Activated CD4-positive, alpha-beta memory T cell treated with anti-CD3 and anti-CD28 coated beads for 36 hours (primary cell): ENCODE measurements at regions not wholly inside any gene's neighbourhood (a gene's known extent, or its start where the extent isn't known, plus 50 kb on each side); places are given as distances from the start of the nearest gene placed in this dataset.

Experiments used
- CTCF ChIA-PET: fragments of 350-600 bp; sonication (Branson Sonifier 250); formaldehyde crosslinking; loops from one replicate; lab custom pipeline; 2021; ENCODE audit warnings: antibody characterized with exemption, inconsistent platforms; lab: Charles Lee
- POLR2A ChIA-PET: fragments of 350-600 bp; sonication (Branson Sonifier 250); formaldehyde crosslinking; loops from one replicate; lab custom pipeline; 2021; ENCODE audit warnings: antibody characterized with exemption; lab: Charles Lee
- DNase-seq: peaks from one replicate; pipeline ENCODE4 v3.0.0-alpha.2; 2020
- H3K27ac Mint-ChIP-seq: one replicate; pipeline ENCODE4 v1.8.0; 2021; ENCODE audit warnings: mixed read lengths
- H3K27me3 Mint-ChIP-seq: one replicate; pipeline ENCODE4 v1.8.0; 2021; ENCODE audit warnings: mixed read lengths
- H3K36me3 Mint-ChIP-seq: one replicate; pipeline ENCODE4 v1.8.0; 2021; ENCODE audit warnings: mixed read lengths
- H3K4me1 Mint-ChIP-seq: one replicate; pipeline ENCODE4 v1.8.0; 2021; ENCODE audit warnings: low read depth, mixed read lengths
- H3K4me3 Mint-ChIP-seq: one replicate; pipeline ENCODE4 v1.8.0; 2021; ENCODE audit warnings: mild to moderate bottlenecking, mixed read lengths
- H3K9me3 Mint-ChIP-seq: one replicate; pipeline ENCODE4 v1.8.0; 2021; ENCODE audit warnings: mixed read lengths
- intact Hi-C: fragments of 100-400 bp; cut with micrococcal nuclease; formaldehyde crosslinking; loops from one replicate; pipeline ENCODE4 v1.15.1; 2023

DNA sequence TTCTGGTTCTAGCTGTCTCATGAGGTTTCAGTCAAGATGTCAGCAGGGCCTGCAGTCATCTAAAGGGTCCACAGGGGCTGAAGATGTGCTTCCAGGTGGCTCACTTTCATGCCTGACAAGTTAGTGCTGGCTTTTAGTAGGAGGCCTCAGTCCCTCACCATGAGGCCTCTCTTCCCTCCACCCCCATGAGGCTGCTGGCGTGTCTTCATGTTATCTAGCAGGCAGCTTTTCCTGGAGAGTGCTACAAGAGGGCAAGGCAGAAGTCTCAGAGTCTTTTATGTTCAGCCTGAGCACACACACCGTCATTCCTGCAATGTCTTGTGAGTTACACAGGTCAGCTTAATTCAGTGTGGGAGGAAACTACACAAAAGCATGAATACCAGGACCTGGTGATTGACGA, 769.9 kb downstream of the HDGFL1 start:
- Mint-ChIP-seq H3K4me3 (no peak overlapping the region), H3K36me3 (no peaks in the 10 kb centered on the region), H3K27ac (no peak overlapping the region), H3K4me1 (no peaks in the 10 kb centered on the region), H3K27me3 (no peaks in the 10 kb centered on the region), H3K9me3 (no peaks in the 10 kb centered on the region)
- intact Hi-C loops, result no loop called here
- POLR2A ChIA-PET, result no interaction called here
- DNase-seq, result no peak
- CTCF ChIA-PET, result no interaction called here

DNA sequence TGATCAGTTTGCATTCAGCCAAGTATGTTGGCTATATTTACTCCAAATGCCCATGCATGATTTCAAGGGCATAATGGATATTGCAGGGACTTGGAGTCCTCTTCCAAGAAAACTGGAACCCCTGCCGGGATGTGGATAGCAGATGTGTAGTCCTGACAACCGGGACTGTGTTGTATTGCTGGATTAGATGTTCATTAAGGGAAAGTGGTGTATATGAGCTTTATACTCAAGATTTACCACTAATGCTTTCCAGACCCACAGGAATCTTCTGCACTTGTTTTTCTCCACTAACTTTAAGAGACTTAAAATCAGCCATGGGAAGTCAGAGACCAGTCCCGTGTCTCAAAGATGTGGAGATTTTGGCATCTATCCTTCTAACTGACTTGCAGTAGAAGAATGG, 770.9 kb downstream of the HDGFL1 start:
- no peaks in the 10 kb centered on the region for H3K27me3 Mint-ChIP-seq

DNA sequence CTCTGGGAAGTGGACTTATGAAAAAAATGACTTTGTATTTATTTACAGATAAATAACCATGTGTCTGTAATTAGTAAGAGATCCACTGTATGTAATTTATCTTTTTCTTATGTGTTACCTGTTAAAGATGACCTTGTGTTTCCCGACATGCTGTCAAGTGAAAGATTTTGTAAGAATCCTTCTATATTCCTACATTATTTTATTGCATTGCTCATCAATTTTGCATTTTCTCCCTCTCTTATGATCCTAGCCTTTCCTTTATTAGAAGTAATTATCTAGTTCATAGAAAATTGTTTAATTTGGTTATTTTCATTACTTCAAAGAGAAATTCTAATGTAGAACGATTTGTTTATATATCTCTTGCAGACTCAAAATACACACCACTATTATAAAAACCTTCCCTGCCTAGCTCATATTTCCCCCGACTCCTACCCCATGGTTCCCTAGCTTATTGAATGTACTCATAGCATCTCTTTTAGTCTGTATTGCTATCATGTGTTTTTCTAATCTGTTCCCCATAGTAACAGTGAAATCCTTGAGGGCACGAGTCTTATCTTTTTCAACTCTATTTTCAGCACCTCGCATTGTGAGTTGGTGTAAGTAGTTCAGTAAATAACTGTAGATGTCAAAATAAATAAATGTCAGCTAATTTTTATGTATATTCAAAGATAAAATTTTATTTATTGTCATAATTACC, 774.4 kb downstream of the HDGFL1 start:
- ChIA-PET POLR2A (no interaction called here), CTCF (no interaction called here)
- Mint-ChIP-seq H3K36me3 (no peaks in the 10 kb centered on the region), H3K27me3 (no peaks in the 10 kb centered on the region), H3K4me3 (no peak overlapping the region), H3K27ac (no peak overlapping the region), H3K9me3 (peaks cover 2% of the 10 kb centered on the region), H3K4me1 (no peaks in the 10 kb centered on the region)
- no peak for DNase-seq
- intact Hi-C loops, result no loop called here

More for the DNA sequence above, 770.9 kb downstream of the HDGFL1 start:
- POLR2A ChIA-PET, result no interaction called here
- H3K9me3 Mint-ChIP-seq, result no peaks in the 10 kb centered on the region
- no peak for DNase-seq
- no peak overlapping the region for H3K27ac Mint-ChIP-seq
- H3K4me1 Mint-ChIP-seq, result no peaks in the 10 kb centered on the region
- no peak overlapping the region for H3K4me3 Mint-ChIP-seq
- intact Hi-C loops, result no loop called here
- H3K36me3 Mint-ChIP-seq, result no peaks in the 10 kb centered on the region
- CTCF ChIA-PET, result no interaction called here

DNA sequence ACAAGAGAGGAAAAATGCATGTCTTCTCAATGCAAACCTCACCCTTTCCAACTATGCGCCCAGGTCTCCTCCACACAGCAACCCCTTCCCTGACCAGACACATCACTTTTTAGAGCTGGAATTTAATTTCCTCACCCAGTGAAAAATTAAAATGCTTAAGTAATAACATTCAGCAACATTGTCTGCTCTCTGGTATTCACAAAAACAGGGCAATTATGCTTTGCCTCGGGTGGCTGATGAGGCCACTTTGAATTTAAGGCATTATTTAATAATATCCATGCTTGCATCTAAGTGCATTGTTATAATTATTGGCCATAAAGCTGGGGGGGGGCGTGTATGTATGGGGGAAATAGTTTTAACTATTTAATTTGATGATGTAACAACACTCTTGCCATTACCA, 777.8 kb upstream of the NRSN1 start:
- POLR2A ChIA-PET, result no interaction called here
- Mint-ChIP-seq H3K4me1 (no peaks in the 10 kb centered on the region), H3K27ac (no peak overlapping the region), H3K36me3 (no peaks in the 10 kb centered on the region), H3K27me3 (no peaks in the 10 kb centered on the region), H3K9me3 (peaks cover 4% of the 10 kb centered on the region), H3K4me3 (no peak overlapping the region)
- DNase-seq, result no peak
- CTCF ChIA-PET, result no interaction called here
- intact Hi-C loops, result no loop called here

DNA sequence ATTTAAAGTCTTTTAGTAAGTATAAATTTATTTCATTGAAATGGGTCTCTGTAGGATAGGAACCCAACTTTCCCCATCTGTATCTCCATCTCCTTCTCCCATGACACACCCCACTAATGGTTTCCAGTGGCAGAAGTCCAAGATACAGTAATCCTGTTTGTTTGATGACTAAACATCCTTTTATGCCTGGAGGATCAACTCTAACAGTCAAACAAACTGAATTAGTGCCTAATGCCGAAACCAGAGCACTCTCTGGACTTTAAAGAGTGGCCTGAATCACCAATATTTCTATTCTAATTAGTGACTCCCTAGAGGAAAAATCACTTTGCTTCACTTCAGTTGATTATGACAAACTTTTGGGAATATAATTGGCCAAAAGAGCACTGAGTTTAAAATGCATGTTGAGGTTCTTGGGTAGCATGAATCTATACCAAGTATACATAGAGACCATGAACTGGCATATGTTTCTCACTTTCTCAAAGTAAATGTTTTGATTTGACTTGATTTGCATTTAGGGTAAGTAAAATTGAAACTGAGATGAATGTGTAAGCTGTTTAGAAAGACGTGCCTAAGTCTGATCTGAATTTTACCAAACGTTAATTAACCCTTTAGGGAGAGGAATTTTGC, 776.4 kb upstream of the NRSN1 start:
- no peaks in the 10 kb centered on the region for H3K36me3 Mint-ChIP-seq
- intact Hi-C loops, result no loop called here
- POLR2A ChIA-PET, result no interaction called here
- no peak for DNase-seq
- peaks cover 4% of the 10 kb centered on the region for H3K9me3 Mint-ChIP-seq
- CTCF ChIA-PET, result no interaction called here
- no peak overlapping the region for H3K27ac Mint-ChIP-seq
- H3K27me3 Mint-ChIP-seq, result no peaks in the 10 kb centered on the region
- H3K4me1 Mint-ChIP-seq, result no peaks in the 10 kb centered on the region
- H3K4me3 Mint-ChIP-seq, result no peak overlapping the region

DNA sequence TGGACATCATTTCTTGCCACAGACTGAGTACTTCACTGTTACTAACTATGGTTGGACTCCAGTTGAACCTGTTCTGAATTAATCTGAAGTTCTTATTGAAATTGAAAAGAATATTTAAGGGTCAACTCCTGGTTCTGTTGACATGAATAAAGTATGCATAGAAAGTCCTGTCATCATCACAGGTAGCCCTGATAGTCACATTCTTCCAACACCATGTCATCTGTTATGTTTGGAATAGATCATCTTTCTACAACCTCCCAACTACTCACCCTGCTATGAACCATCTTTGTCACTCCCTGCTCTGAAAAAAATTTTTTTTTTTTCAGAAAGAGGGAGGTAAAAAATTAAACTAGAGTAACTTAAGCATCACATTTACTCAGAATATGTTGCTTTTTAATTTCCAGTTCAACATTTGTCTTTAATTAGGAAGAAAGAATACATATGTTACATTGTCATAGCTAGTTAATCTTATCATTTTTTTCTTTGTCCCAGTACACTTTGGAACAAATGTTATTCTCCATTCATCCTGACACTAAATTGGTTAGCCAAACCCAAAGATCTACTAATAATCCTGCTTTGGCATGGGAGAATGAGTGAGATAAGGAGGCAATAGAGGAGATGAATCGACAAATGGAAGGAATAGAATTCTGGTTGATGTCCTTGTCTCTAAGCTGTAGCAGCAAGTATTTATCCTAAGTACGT, 775.1 kb upstream of the NRSN1 start:
- Mint-ChIP-seq H3K27me3 (no peaks in the 10 kb centered on the region), H3K27ac (no peak overlapping the region), H3K36me3 (no peaks in the 10 kb centered on the region), H3K4me3 (no peak overlapping the region), H3K4me1 (no peaks in the 10 kb centered on the region), H3K9me3 (peaks cover 4% of the 10 kb centered on the region)
- DNase-seq, result no peak
- POLR2A ChIA-PET, result no interaction called here
- CTCF ChIA-PET, result no interaction called here
- intact Hi-C loops, result no loop called here

DNA sequence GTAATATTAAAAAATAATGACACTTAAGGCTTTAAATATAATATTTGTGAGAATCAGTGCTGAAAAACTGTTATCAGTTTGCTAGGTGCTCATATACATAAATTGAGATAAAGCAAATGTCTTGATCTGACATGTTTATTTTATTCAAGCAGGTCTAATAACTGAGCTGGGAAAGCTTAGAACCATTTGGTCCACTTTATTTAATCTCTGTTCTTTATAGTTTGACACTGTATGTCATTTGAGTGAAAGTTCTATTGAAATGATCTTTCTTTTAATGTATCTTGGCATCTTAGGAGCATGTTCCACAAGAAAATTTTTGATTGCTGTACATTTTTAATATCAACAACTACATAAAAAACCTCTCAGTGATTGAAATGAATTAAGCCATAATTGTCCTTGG, 772.0 kb upstream of the NRSN1 start:
- DNase-seq, result no peak
- intact Hi-C loops, result no loop called here
- no peak overlapping the region for H3K4me3 Mint-ChIP-seq
- H3K36me3 Mint-ChIP-seq, result no peaks in the 10 kb centered on the region
- no peaks in the 10 kb centered on the region for H3K4me1 Mint-ChIP-seq
- CTCF ChIA-PET, result no interaction called here
- H3K9me3 Mint-ChIP-seq, result peaks cover 8% of the 10 kb centered on the region
- POLR2A ChIA-PET, result no interaction called here
- no peaks in the 10 kb centered on the region for H3K27me3 Mint-ChIP-seq
- no peak overlapping the region for H3K27ac Mint-ChIP-seq

DNA sequence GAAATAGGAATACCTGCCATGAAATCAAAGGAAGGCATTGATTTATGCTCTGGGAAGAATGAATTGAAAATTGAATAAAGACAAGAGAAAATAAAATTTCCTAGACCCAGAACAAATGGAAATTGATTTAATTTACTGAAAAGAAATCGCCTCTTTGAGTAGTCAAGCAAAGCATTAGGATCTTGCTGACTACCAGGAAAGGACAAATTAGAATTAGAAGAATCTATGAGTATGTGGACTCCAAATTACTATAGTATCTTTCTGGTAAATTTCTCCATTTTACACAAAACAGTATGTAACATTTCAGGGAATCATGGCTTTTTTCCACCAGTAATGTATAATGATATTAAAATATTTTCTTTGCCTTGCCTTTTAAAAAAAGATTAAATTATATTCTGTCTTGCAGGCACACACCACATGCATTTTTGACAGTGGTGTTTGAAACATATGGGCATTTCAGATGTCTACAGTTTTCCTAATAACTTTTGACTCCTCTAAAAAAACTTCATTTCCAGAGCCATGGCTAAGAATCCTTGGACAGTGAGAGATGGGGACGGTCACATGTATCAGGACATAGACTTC, 768.7 kb upstream of the NRSN1 start:
- POLR2A ChIA-PET, result no interaction called here
- H3K27me3 Mint-ChIP-seq, result no peaks in the 10 kb centered on the region
- peaks cover 12% of the 10 kb centered on the region for H3K9me3 Mint-ChIP-seq
- no peaks in the 10 kb centered on the region for H3K36me3 Mint-ChIP-seq
- intact Hi-C loops, result no loop called here
- no peaks in the 10 kb centered on the region for H3K4me1 Mint-ChIP-seq
- no peak overlapping the region for H3K4me3 Mint-ChIP-seq
- DNase-seq, result no peak
- H3K27ac Mint-ChIP-seq, result no peak overlapping the region
- CTCF ChIA-PET, result no interaction called here

DNA sequence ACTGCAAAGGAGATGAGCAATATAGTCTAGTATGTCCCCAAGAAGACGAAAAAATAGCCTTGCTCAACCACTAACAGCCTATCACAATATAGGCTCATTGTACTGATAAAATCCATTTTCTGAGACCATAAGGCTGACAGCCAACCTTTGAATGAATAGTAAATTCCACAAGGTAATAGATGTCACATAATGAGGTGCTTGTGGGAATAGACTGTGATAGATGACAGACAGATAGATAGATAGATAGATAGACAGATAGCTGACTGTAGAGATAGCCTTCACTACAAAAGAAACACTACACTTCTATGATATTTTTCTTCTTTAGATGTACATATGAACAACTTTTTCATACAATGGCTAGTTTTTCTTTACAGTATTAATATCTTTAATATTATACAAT, 760.3 kb upstream of the NRSN1 start:
- Mint-ChIP-seq H3K27ac (no peak overlapping the region), H3K27me3 (no peaks in the 10 kb centered on the region), H3K4me3 (no peak overlapping the region), H3K9me3 (peaks cover 7% of the 10 kb centered on the region), H3K4me1 (no peaks in the 10 kb centered on the region), H3K36me3 (no peaks in the 10 kb centered on the region)
- ChIA-PET POLR2A (no interaction called here), CTCF (no interaction called here)
- intact Hi-C loops, result no loop called here
- DNase-seq, result no peak

DNA sequence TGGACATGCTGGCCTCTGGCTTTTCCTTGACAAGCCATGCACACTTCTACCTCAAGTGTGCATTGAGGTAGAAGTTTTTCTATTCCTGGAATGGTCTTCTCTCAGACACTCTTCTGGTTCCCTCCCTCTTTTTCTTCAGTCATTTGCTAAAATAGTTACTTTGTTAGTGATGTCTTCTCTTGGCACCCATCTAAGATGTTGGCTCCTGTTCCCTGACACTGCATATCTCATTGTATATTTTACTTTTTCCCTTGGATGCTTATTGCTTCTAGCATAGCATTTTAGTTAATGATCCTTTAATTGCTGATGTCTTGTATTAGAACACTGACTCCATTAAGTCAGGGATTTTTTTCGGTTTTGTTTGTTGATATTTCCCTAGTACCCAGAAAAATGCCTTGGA, 758.7 kb upstream of the NRSN1 start:
- Mint-ChIP-seq H3K4me3 (no peak overlapping the region), H3K4me1 (no peaks in the 10 kb centered on the region), H3K27me3 (no peaks in the 10 kb centered on the region), H3K27ac (no peak overlapping the region), H3K9me3 (peaks cover 4% of the 10 kb centered on the region), H3K36me3 (no peaks in the 10 kb centered on the region)
- ChIA-PET POLR2A (no interaction called here), CTCF (no interaction called here)
- DNase-seq, result no peak
- intact Hi-C loops, result no loop called here

DNA sequence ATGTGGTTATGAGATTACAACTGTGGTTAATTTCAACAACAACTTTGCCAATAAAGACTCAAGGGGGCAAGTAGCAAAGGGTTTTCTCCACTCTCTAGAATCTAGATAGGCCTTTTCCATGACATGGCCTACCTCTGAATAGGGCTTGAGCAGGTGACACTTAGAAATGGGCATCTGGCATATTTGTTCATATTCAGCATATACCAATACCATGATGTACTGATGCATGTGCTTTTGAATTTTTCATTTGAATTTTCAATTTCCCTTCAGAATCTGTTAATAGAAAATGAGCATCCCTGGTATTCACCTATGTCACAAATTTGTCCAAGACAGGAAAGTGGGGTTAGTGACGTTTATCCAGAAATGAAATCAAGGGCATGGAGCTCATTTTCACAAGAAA, 757.5 kb upstream of the NRSN1 start:
- no peak overlapping the region for H3K27ac Mint-ChIP-seq
- H3K36me3 Mint-ChIP-seq, result no peaks in the 10 kb centered on the region
- no peaks in the 10 kb centered on the region for H3K4me1 Mint-ChIP-seq
- no peak overlapping the region for H3K4me3 Mint-ChIP-seq
- ChIA-PET POLR2A (no interaction called here), CTCF (no interaction called here)
- intact Hi-C loops, result no loop called here
- H3K9me3 Mint-ChIP-seq, result peaks cover 4% of the 10 kb centered on the region
- H3K27me3 Mint-ChIP-seq, result no peaks in the 10 kb centered on the region
- DNase-seq, result no peak

DNA sequence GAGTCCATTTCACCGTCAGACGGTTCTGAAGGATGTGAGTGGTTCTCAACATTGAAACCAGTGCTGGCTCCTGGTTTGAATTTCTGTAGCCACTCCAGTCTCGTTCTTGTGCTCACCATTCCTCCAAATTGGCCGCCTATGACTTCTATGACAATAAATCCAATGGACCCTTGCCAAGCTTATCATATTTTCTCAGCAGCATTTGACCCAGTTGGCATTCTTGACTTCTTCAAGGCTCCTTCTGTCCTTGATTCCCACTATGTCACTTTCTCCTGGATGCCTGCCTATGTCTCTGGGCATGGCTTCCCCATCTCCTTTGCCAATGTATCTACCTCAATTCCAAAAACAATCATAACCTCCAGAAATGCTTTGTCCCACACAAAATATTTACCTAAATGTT, 756.0 kb upstream of the NRSN1 start:
- Mint-ChIP-seq H3K27me3 (no peaks in the 10 kb centered on the region), H3K4me1 (no peaks in the 10 kb centered on the region), H3K27ac (no peak overlapping the region), H3K9me3 (peaks cover 4% of the 10 kb centered on the region), H3K4me3 (no peak overlapping the region), H3K36me3 (no peaks in the 10 kb centered on the region)
- intact Hi-C loops, result no loop called here
- no peak for DNase-seq
- CTCF ChIA-PET, result no interaction called here
- POLR2A ChIA-PET, result no interaction called here
